22Rv1 (cell line): ENCODE measurements at regions not wholly inside any gene's neighbourhood (a gene's known extent, or its start where the extent isn't known, plus 50 kb on each side); places are given as distances from the start of the nearest gene placed in this dataset.
"Not testable (repeated sequence)": the region's sequence is repeated elsewhere in the genome, so short reads cannot be mapped to it uniquely, and the experiment has no call there.

Source experiments
- H3K27ac ChIP-seq: fragments of 450-650 bp; 2 replicates; pipeline ENCODE4 v1.5.1; 2017
- ZFX ChIP-seq: fragments of 450-650 bp; IDR thresholded peaks from 2 replicates; pipeline ENCODE4 v1.6.1; 2017; ENCODE audit warnings: antibody characterized with exemption, borderline replicate concordance
- TF ChIP-seq, protein P1 (sequence below): fragments of 450-650 bp; IDR thresholded peaks from 2 replicates; pipeline ENCODE4 v1.5.1; 2017; ENCODE audit warnings: mild to moderate bottlenecking

GRCh38 chr22:22193923-22194322 lies 50.7 kb upstream of the VPREB1 start:
- no peak overlapping the region for H3K27ac ChIP-seq
- TF ChIP-seq ZFX: no peak
- TF ChIP-seq, protein P1, sequence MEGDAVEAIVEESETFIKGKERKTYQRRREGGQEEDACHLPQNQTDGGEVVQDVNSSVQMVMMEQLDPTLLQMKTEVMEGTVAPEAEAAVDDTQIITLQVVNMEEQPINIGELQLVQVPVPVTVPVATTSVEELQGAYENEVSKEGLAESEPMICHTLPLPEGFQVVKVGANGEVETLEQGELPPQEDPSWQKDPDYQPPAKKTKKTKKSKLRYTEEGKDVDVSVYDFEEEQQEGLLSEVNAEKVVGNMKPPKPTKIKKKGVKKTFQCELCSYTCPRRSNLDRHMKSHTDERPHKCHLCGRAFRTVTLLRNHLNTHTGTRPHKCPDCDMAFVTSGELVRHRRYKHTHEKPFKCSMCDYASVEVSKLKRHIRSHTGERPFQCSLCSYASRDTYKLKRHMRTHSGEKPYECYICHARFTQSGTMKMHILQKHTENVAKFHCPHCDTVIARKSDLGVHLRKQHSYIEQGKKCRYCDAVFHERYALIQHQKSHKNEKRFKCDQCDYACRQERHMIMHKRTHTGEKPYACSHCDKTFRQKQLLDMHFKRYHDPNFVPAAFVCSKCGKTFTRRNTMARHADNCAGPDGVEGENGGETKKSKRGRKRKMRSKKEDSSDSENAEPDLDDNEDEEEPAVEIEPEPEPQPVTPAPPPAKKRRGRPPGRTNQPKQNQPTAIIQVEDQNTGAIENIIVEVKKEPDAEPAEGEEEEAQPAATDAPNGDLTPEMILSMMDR: no peak

DNA sequence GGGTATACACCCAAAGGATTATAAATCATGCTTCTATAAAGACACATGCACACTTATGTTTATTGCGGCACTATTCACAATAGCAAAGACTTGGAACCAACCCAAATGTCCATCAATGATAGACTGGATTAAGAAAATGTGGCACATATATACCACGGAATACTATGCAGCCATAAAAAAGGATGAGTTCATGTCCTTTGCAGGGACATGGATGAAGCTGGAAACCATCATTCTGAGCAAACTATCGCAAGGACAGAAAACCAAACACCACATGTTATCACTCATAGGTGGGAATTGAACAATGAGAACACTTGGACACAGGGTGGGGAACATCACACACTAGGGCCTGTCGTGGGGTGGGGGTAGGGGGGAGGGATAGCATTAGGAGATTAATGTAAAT lies 51.1 kb upstream of the VPREB1 start:
- H3K27ac ChIP-seq: not testable (repeated sequence)

DNA sequence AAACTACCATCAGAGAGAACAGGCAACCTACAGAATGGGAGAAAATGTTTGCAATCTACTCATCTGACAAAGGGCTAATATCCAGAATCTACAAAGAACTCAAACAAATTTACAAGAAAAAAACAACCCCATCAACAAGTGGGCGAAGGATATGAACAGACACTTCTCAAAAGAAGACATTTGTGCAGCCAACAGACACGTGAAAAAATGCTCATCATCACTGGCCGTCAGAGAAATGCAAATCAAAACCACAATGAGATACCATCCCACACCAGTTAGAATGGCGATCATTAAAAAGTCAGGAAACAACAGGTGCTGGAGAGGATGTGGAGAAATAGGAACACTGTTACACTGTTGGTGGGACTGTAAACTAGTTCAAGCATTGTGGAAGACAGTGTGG lies 51.6 kb upstream of the VPREB1 start:
- H3K27ac ChIP-seq: not testable (repeated sequence)

DNA sequence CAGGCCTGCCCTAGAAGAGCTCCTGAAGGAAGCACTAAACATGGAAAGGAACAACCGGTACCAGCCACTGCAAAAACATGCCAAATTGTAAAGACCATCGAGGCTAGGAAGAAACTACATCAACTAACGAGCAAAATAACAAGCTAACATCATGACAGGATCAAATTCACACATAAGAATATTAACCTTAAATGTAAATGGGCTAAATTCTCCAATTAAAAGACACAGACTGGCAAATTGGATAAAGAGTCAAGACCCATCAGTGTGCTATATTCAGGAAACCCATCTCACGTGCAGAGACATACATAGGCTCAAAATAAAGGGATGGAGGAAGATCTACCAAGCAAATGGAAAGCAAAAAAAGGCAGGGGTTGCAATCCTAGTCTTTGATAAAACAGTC lies 54.8 kb upstream of the VPREB1 start:
- not testable (repeated sequence) for H3K27ac ChIP-seq

DNA sequence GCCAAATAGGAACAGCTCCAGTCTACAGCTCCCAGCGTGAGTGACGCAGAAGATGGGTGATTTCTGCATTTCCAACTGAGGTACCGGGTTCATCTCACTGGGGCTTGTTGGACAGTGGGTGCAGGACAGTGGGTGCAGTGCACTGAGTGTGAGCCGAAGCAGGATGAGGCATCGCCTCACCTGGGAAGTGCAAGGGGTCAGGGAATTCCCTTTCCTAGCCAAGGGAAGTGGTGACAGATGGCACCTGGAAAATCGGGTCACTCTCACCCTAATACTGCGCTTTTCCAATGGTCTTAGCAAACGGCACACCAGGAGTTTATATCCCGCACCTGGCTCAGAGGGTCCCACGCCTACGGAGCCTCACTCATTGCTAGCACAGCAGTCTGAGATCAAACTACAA lies 56.7 kb upstream of the VPREB1 start:
- not testable (repeated sequence) for H3K27ac ChIP-seq

DNA sequence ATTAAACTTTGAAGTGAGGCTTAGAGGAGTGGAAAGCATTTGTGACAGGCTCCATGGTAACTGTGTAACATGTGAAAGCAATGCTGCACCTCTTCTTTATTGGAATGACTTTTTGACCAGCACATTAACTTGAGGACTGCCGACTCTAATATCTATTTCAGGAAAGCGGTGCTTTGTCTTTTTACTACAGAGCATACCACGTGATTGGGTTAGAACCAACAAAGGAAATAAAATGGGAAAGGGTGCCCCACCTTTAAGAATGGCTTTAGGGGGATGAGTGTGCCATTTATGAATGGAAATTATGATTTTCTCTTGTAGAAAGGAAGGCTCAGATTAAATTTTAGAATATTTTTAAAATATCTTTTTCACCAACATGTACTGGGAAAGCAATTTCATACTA lies 57.3 kb upstream of the VPREB1 start:
- TF ChIP-seq, protein P1: no peak
- H3K27ac ChIP-seq: no peak overlapping the region

DNA sequence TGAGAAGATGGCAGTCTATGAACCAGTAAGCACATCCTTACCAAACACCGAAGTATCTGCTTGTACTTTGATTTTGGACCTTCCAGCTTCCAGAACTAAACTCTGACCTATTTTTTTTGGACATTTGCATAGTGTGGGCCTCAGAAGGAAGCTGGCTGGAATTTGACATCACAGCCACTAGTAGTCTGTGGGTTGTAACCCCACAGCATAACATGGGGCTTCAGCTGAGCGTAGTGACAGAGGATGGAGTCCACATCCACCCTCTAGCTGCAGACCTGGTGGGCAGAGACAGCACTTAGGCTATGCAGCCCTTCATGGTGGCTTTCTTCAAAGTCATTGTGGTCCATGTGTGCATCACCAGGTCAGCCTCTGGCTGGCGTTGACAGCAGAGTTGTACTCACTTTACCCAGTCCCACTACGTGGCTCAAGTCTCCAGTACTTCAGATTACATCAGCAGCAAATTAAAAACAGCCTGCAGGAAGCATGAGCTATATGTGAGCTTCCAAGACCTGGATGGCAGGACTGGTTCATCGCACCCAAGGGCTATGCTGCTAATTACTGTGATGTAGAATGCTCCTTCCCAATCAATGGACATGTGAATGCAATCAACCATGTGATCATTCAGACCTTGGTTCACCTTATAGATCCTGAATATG lies 58.6 kb upstream of the VPREB1 start:
- no peak overlapping the region for H3K27ac ChIP-seq
- TF ChIP-seq, protein P1: no peak
- TF ChIP-seq ZFX: no peak

DNA sequence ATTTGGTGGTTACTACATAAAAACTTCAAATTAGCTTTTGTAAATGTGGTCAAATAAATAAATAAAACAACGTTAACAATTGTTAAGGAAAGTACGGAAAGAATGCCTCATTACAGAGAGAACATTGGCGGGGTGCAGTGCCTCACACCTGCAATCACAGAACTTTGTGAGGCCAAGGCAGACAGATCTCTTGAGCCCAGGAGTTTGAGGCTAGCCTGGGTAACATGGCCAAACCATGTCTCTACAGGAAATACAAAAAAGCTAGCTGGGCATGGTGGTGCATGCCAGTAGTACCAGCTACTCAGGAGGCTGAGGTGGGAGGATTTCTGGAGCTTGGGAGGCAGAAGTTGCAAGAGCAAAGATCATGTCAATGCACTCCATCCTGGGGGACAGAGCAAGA lies 59.4 kb upstream of the VPREB1 start:
- no peak overlapping the region for H3K27ac ChIP-seq
- TF ChIP-seq, protein P1: no peak
- no peak for TF ChIP-seq ZFX

GRCh38 chr22:22184277-22184807 lies 60.2 kb upstream of the VPREB1 start:
- no peak overlapping the region for H3K27ac ChIP-seq
- TF ChIP-seq, protein P1: no peak
- no peak for TF ChIP-seq ZFX

- no peak for TF ChIP-seq ZFX
- TF ChIP-seq, protein P1: no peak
- no peak overlapping the region for H3K27ac ChIP-seq
Observed at GRCh38 chr22:22182990-22183264, 61.7 kb upstream of the VPREB1 start.
